Spleen (tissue), 11 donors: ENCODE measurements at regions not wholly inside any gene's neighbourhood (a gene's known extent, or its start where the extent isn't known, plus 50 kb on each side); places are given as distances from the start of the nearest gene placed in this dataset.

Experiments used
- DNase-seq: peaks from one replicate; pipeline ENCODE4 v3.0.0-alpha.2; 2020
- H3K27ac ChIP-seq, 8 donors: fragments of 200-600 bp; sonication (generic) in 7 of 8; 1 replicate in 4 of 8; 2 replicates in 4 of 8; pipeline versions ENCODE4 v1.5.0 to v1.8.0; 2016 to 2021; ENCODE audit warnings: inconsistent platforms in 4 of 8, mild to moderate bottlenecking in 4 of 8, moderate library complexity in 1 of 8
- H3K27me3 ChIP-seq, 7 donors: fragments of 200-600 bp; sonication (generic) in 6 of 7; replicated peaks in 1 of 7; 1 replicate in 4 of 7; 2 replicates in 3 of 7; pipeline versions ENCODE4 v1.5.0 to v1.8.0; 2016 to 2021; ENCODE audit warnings: inconsistent platforms in 3 of 7, mild to moderate bottlenecking in 1 of 7
- H3K36me3 ChIP-seq, 6 donors: fragments of 200-600 bp; sonication (generic) in 5 of 6; 1 replicate in 4 of 6; 2 replicates in 2 of 6; pipeline versions ENCODE4 v1.5.0 to v1.8.0; 2016 to 2021; ENCODE audit warnings: inconsistent platforms in 2 of 6
- H3K4me1 ChIP-seq, 6 donors: fragments of 200-600 bp; sonication (generic) in 5 of 6; 1 replicate in 3 of 6; 2 replicates in 3 of 6; pipeline versions ENCODE4 v1.5.0 to v1.8.0; 2016 to 2021; ENCODE audit warnings: inconsistent platforms in 3 of 6
- H3K4me3 ChIP-seq, 8 donors: fragments of 200-600 bp; sonication (generic) in 7 of 8; 1 replicate in 4 of 8; 2 replicates in 4 of 8; pipeline versions ENCODE4 v1.5.0 to v1.8.0; 2016 to 2021; ENCODE audit warnings: inconsistent platforms in 4 of 8, mild to moderate bottlenecking in 4 of 8, moderate library complexity in 2 of 8
- H3K9me3 ChIP-seq, 8 donors: fragments of 200-600 bp; sonication (generic) in 7 of 8; 1 replicate in 4 of 8; 2 replicates in 4 of 8; pipeline versions ENCODE4 v1.5.0 to v1.8.0; 2016 to 2021; ENCODE audit warnings: inconsistent platforms in 4 of 8
- POLR2A ChIP-seq, 3 donors: fragments of 450-650 bp; IDR thresholded peaks; one replicate each; pipeline ENCODE4 v1.5.1; 2017; ENCODE audit warnings: antibody characterized with exemption in 3 of 3, mild to moderate bottlenecking in 1 of 3
- POLR2AphosphoS5 ChIP-seq, 3 donors: sonication (generic); formaldehyde crosslinking; IDR thresholded peaks; one replicate each; pipeline ENCODE4 v1.5.1; 2017; ENCODE audit warnings: antibody characterized with exemption in 3 of 3
- WGBS, 5 donors: extraction: QIAGEN DNeasy Blood & Tissue Kit in 3 of 5; methylation state at CpG; one replicate each; pipeline versions ENCODE4 v1.1.5 to v1.1.7; 2013 to 2018; 5-methylcytosine and 5-hydroxymethylcytosine counted together
- intact Hi-C: fragments of 100-400 bp; cut with DNase I; formaldehyde crosslinking; loops from one replicate; pipeline ENCODE4 v1.15.0; 2023; ENCODE audit warnings: low total_unique reads
- TF ChIP-seq, protein P1 (sequence below), 11 experiments: fragments of 200-600 bp in 7 of 11; fragments of 450-650 bp in 4 of 11; sonication (generic) in 4 of 11; IDR thresholded peaks in 8 of 11; conservative IDR thresholded peaks in 3 of 11; 1 replicate in 7 of 11; 2 replicates in 4 of 11; pipeline versions ENCODE4 v1.4.0 to v1.8.0; 2016 to 2021; ENCODE audit warnings: antibody characterized with exemption in 11 of 11, inconsistent platforms in 4 of 11, mild to moderate bottlenecking in 1 of 11
- donor health status: healthy with polysubstance abuse.
- donor health status: DM: no; HTN: no; CAD: no; lungs with moderate emphysema.
- donor health status: DM: no; HTN: no; CAD: no.
- donor health status: Bipolar disorder and iron deficiency.
- donor health status: healthy.
- donor health status: DM: no; HTN: no; CAD: no.
- donor health status: DM: yes; HTN: yes; CAD: no.

DNA sequence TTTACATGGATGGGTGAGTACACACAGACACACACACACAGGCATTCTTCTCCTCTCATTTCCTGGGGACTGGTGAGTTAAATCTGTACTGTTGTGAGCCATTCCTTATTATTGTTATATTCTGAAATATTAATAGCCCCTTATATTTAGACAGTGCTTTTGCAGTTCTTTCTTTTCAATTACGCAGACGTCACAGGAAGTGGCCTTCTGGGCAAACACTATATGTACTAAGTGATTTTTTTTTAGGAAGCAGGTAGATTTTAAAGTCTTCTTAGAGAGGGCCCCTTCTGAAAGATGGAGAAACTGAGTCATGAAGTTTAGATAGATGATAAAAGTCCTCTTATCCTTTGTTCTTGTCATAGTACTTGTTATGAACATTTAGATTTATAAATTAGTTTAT is 1213.6 kb downstream of the VRK1 start:
- TF ChIP-seq POLR2AphosphoS5 (IDR thresholded peaks at IDR 0.05) (no peak), POLR2A (IDR thresholded peaks at IDR 0.05) (no peak)
- TF ChIP-seq, protein P1, sequence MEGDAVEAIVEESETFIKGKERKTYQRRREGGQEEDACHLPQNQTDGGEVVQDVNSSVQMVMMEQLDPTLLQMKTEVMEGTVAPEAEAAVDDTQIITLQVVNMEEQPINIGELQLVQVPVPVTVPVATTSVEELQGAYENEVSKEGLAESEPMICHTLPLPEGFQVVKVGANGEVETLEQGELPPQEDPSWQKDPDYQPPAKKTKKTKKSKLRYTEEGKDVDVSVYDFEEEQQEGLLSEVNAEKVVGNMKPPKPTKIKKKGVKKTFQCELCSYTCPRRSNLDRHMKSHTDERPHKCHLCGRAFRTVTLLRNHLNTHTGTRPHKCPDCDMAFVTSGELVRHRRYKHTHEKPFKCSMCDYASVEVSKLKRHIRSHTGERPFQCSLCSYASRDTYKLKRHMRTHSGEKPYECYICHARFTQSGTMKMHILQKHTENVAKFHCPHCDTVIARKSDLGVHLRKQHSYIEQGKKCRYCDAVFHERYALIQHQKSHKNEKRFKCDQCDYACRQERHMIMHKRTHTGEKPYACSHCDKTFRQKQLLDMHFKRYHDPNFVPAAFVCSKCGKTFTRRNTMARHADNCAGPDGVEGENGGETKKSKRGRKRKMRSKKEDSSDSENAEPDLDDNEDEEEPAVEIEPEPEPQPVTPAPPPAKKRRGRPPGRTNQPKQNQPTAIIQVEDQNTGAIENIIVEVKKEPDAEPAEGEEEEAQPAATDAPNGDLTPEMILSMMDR (IDR thresholded peaks at IDR 0.05 in 8 of 11, conservative IDR thresholded peaks at IDR 0.05 in 3 of 11), result no peak
- intact Hi-C loops, result no loop called here
- Histone ChIP-seq H3K27ac (no peak overlapping the region), H3K27me3 (no peaks in the 10 kb centered on the region), H3K4me1 (no peaks in the 10 kb centered on the region), H3K4me3 (no peak overlapping the region), H3K36me3 (no peaks in the 10 kb centered on the region), H3K9me3 (no peaks in the 10 kb centered on the region)
- WGBS, 5 donors, result 37 to 49% (median 44%) methylated on average over 2 of the region's 2 CpGs
- DNase-seq, result no peak

DNA sequence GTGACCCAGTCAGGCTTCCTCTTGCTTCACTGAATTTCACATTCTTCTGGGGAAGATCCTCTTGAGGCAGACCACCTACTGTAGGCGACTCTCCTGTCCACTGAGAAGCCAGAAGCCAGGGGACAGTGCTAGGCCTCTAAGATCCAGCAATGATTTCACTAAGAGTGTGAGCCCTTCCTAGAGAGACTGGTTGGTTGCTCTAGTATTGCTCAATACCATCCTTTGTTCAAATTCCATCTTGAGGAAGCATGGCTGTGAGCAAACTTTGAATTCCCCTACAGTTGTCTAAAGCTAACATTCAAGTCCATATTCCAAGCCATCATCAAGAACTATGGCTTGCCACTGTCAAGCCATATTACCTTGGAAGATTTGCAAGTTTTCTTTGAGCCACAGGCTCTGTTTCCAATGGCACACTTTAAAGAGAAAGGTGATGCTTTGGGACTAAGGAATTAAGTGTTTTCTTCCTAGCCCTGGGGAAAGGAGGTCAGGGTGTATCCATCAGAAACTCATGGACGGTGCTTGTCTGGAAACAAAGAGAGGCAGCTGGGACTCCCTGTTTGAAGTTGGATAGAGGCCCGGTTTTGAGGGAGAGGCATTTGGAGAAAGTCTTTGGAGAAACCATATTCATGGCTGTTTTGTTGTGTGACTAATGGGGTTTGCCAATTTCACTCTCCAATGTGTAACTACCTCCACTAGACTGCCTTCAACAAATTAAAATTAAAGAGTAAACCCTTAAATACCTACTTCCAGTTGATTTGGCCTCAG is 1217.9 kb downstream of the VRK1 start:
- TF ChIP-seq, protein P1 (IDR thresholded peaks at IDR 0.05 in 8 of 11, conservative IDR thresholded peaks at IDR 0.05 in 3 of 11), result no peak
- TF ChIP-seq POLR2A (IDR thresholded peaks at IDR 0.05) (no peak), POLR2AphosphoS5 (IDR thresholded peaks at IDR 0.05) (no peak)
- H3K4me1 ChIP-seq, result peaks cover 0 to 15% (median 0%) of the 10 kb centered on the region in 6 donors
- no peaks in the 10 kb centered on the region for H3K27me3 ChIP-seq
- H3K9me3 ChIP-seq, result no peaks in the 10 kb centered on the region
- intact Hi-C loops, result no loop called here
- H3K27ac ChIP-seq, result no peak overlapping the region
- no peak overlapping the region for H3K4me3 ChIP-seq
- 68 to 86% (median 79%) methylated on average over 3 of the region's 3 CpGs for WGBS, 5 donors
- no peaks in the 10 kb centered on the region for H3K36me3 ChIP-seq
- DNase-seq, result no peak

DNA sequence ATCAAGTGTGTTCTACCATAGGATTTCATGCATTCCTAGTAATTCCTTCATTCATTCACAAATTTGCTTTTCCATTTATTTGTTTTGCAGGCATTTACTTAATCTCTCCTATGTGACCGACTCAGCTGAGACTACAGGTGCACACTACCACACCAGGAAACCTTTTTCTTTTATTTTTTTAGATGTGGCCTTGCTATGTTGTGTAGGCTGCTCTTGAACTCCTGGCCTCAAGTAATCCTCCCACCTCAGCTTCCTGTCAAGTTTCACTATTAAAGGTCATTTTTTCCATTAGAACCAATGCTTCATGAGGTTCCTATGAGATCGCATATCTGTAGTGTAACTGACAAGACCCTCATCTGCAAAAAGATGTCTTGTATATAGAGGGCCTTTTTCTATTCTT is 1218.7 kb downstream of the VRK1 start:
- H3K27me3 ChIP-seq, result no peaks in the 10 kb centered on the region
- TF ChIP-seq, protein P1 (IDR thresholded peaks at IDR 0.05 in 8 of 11, conservative IDR thresholded peaks at IDR 0.05 in 3 of 11), result no peak
- no peak for TF ChIP-seq POLR2AphosphoS5 (IDR thresholded peaks at IDR 0.05)
- no peak for TF ChIP-seq POLR2A (IDR thresholded peaks at IDR 0.05)
- no peaks in the 10 kb centered on the region for H3K36me3 ChIP-seq
- intact Hi-C loops, result no loop called here
- no peak for DNase-seq
- no peak overlapping the region for H3K27ac ChIP-seq
- 42 to 53% (median 44%) methylated on average over 2 of the region's 2 CpGs for WGBS, 5 donors
- H3K4me3 ChIP-seq, result no peak overlapping the region
- peaks cover 0 to 15% (median 0%) of the 10 kb centered on the region in 6 donors for H3K4me1 ChIP-seq
- H3K9me3 ChIP-seq, result no peaks in the 10 kb centered on the region

DNA sequence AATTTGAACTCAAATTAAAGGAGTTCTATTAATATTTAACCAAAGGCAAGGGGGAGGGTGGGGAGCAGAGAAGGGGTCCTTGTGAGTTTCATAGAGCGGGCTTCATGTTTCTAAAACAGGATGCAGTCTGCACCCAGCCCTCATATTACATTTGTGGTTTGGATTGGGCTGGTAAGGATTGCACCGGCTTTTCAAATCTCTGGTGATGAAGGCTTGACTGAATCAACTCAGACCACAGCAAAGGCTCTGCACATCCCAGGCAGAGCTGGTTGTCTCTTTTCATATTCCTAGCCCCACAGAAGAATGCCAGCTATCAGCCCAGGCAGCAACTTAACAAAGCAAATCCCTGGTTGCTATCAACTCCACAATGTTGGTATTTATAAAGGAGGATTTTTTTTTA is 1221.4 kb downstream of the VRK1 start:
- Histone ChIP-seq H3K36me3 (no peaks in the 10 kb centered on the region), H3K27me3 (no peaks in the 10 kb centered on the region), H3K27ac (no peak overlapping the region), H3K9me3 (no peaks in the 10 kb centered on the region), H3K4me1 (peaks cover 0 to 15% (median 0%) of the 10 kb centered on the region in 6 donors), H3K4me3 (no peak overlapping the region)
- intact Hi-C loops, result no loop called here
- WGBS, 5 donors, result 62 to 78% (median 68%) methylated on average over 2 of the region's 2 CpGs
- DNase-seq, result no peak
- TF ChIP-seq POLR2AphosphoS5 (IDR thresholded peaks at IDR 0.05) (no peak), POLR2A (IDR thresholded peaks at IDR 0.05) (no peak)
- TF ChIP-seq, protein P1 (IDR thresholded peaks at IDR 0.05 in 8 of 11, conservative IDR thresholded peaks at IDR 0.05 in 3 of 11), result no peak
